HG03280 (cell line): ENCODE measurements at regions not wholly inside any gene's neighbourhood (a gene's known extent, or its start where the extent isn't known, plus 50 kb on each side); places are given as distances from the start of the nearest gene placed in this dataset.

Experiments
- ATAC-seq: cut with Tn5 transposase; IDR thresholded peaks from one replicate; pipeline ENCODE4 v1.9.1; 2021; ENCODE audit warnings: mild to moderate bottlenecking, moderate library complexity; ENCODE audit not compliant: unreplicated experiment

GRCh38 chr2:212873256-212873655 is 278.2 kb downstream of the IKZF2 start:
- no peak for ATAC-seq

GRCh38 chr2:212871597-212871996 is 279.8 kb downstream of the IKZF2 start:
- no peak for ATAC-seq

DNA sequence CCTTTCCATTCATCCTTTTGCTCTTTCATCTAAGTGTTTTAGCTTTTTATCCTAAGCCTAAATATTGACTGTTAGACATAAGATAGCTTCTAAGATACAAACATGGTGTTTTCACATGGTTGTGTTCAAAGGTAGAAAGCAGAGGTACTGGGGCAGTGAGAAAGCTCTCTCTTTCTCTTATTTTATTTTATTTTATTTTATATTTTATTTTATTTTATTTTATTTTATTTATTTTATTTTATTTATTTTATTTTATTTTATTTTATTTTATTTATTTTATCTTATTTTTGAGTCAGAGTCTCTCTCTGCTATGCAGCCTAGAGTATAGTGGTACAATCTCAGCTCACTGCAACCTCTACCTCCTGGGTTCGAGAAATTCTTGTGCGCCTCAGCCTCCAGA is 287.2 kb downstream of the IKZF2 start:
- ATAC-seq = no peak

GRCh38 chr2:212863185-212863588 is 288.2 kb downstream of the IKZF2 start:
- ATAC-seq = no peak

DNA sequence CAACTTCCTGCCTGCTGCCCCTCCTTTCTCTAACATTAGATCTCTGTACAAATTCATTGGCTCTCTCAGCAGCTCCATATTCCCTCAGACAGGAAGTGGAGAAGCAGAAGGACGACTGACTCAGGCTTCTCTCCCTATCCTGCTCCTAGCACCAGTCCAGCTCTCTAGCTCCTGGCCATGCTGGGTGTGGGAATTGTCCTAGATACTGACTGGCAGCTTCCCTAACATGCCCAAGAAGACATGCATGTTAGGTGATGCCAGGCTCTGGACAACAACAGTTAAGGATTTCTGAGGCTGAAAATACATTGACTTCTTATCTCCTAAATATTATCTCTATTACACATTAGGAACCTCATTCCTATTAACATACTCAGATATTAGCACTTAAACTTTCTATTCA is 292.9 kb downstream of the IKZF2 start:
- ATAC-seq = no peak

DNA sequence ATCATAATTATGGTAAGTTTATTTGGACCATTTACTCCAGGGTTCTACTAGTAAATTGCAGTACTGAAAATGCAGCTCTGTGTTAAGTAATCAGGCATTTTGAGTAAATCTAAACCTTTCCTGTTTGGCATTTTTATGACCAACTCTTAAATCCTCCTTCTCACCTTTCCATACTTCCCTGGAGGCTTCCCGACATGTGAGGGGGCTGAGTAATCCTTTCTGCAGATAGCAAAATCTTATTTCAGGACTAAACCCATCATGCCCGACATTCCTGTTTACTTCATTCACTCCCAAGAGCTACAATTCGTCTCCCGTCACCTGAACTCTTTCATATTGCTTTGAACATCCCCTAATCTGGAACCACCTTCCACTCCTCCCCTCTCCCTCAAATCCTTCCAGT is 296.6 kb downstream of the IKZF2 start:
- ATAC-seq = no peak

DNA sequence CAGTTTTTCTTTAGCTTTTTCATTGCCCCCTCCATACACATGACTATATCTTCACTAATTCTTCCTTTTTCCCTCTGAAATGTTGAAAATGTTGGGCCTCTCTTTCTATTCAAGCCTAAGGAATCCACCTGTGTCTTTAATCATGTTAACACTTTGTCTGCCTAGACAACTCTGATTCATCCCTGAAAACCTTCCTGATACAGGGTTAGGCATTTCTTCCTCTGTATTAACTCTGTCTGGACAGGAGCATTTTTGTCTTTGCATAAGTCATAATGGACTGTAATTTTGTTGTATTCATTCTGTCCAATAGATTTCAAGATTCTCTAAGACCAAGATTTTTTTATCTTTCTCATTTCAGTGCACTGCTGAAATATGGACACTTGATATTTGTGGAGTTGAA is 297.3 kb downstream of the IKZF2 start:
- ATAC-seq = no peak

- no peak for ATAC-seq
Observed at GRCh38 chr2:212845941-212846340, 305.5 kb downstream of the IKZF2 start.

DNA sequence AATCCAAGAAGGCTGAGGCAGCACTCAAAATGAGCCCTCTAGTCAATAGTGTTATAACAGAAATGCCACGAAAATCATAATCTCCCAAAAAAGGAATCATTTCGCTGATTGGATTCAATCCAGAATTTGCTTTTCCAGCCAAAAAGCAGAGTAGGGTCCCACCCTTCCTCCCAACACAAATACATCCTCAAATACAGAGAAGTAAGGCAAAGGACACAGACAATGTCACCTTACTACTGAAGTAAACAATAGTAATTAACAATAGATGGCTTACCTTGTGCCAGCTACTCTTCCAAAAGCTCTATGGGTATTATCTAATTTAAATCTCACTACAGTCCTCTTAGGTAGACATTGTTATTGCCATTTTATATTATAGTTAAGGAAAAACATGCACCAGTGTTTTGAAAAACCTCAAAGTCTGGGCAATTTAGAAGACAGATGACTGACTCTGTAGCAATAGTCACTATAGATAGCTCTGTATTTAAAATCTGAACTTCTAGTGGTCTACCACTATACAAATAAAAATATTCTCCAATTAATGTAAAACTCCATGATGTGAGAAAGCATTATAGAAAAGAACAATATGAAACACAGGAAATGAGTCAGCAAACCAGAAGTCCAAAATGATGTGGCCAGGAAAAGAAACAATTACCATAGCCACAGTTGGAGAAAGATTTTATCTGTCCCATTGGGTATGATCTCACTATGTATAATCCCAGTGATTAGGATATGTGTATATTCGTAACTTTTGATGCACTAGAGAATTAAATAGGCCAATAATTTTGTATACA is 305.0 kb upstream of the ERBB4 start:
- no peak for ATAC-seq

- ATAC-seq = no peak
Observed at GRCh38 chr2:212842544-212843185, 304.1 kb upstream of the ERBB4 start.

DNA sequence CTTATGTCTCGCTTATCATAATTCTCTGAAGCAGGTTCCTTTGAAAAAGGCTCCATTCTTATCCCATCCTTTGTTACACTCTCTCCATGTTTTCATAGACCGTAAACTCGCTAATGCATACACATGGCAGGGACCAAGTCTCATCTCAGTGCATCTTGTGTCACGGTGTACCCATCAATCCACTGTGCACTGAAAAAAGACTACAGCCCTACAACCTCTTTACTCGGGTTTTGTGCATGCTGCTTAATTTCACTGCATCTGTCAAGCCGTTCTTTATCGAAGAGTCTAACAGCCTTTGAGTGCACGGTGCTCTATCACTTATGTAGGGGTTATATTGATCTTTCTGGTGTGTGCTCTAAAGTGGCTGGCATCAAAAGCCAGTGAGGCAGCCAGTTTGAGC is 302.9 kb upstream of the ERBB4 start:
- ATAC-seq = no peak

GRCh38 chr2:212832211-212833195 is 293.9 kb upstream of the ERBB4 start:
- ATAC-seq = no peak

DNA sequence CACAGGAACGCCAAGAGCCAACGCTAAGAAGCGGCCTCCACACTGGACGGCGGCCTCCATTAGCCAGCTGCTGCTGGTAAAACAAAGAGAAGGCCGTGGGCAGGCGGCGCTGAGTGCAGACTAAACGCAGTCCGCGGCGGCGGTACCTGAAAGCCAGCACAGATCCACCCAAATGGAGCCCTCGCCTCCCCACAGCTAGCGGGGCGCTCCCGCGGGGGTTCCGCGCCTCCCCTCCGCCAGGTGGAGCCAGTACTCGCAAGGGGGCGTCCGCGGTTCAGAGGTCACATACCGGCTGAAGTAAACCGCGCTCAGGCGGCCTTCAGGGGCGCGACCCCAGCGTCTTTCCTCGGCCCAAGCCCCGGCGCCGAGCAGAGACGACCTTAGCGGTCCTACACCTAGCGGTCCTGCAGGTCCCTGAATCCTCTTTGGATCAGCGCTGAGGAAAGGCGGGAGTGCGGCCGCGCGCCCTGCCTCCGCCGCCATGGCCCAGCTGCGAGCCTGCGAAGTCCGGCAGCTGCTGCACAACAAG is 293.1 kb upstream of the ERBB4 start:
- ATAC-seq = no peak

GRCh38 chr2:212816267-212816666 is 277.7 kb upstream of the ERBB4 start:
- no peak for ATAC-seq

DNA sequence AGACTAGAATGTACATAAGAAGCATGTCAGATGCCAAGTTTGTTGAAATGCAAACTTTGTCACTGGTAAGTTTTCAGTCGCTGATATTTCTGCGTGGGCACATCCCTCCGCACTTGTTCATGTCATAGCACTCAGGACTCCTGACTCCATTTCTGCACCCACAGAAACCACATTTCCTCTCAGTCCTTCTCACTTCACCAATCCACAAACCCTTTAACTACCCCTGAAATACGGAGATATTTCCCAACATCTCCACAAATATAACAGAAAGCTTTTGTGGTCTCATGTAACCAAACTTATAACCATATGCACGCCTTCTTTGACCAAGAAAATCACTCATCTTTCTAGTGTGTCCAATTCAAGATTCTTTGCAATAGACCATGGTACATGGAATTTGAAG is 276.9 kb upstream of the ERBB4 start:
- ATAC-seq = no peak

DNA sequence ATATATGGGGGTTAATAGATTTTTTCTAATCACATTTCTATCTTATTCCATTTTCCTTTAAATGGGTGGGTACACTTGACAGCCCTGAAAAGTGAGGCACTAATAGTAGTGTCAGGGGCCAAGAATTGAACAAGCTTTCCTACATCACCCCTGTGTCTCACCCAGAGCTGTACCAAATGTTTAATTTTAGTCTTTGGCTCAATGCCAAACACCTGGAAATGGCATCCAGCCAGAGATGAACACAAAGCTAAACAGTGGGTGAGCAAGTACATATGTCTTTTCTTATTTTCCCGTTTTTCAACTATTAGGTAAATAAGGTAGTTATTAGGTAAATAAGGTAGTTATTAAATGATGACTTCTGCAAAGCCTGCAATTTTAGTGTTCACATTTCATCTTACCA is 276.3 kb upstream of the ERBB4 start:
- ATAC-seq = no peak

DNA sequence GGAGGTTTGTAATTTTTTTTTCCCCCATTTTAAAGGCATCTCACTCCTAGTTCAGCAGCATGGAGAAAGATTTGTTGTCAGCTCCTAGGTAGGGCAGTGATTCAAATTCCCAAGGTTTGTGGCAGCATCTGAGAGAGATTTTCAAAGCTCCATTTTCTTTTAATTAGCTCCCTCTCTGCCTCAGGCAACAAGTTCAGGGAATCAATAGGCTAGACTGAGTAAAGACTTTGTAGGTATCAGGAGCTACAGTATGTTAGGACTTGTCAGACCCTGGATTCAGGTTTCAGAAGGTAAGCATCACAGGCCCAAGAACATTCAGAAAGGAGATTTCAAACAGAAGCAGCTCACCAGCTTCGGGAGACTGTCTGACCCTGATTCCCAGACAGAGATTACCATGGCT is 273.3 kb upstream of the ERBB4 start:
- no peak for ATAC-seq

- no peak for ATAC-seq
Observed at GRCh38 chr2:212811036-212811805, 272.6 kb upstream of the ERBB4 start.

- ATAC-seq = no peak
Observed at GRCh38 chr2:212797484-212798205, 259.0 kb upstream of the ERBB4 start.

- ATAC-seq = no peak
Observed at GRCh38 chr2:212794471-212794870, 255.9 kb upstream of the ERBB4 start.
